Activated CD8-positive, alpha-beta memory T cell treated with anti-CD3 and anti-CD28 coated beads for 36 hours (primary cell): ENCODE measurements at regions not wholly inside any gene's neighbourhood (a gene's known extent, or its start where the extent isn't known, plus 50 kb on each side); places are given as distances from the start of the nearest gene placed in this dataset.

Experiments
- CTCF ChIA-PET: fragments of 350-600 bp; sonication (Branson Sonifier 250); formaldehyde crosslinking; loops from one replicate; lab custom pipeline; 2021; ENCODE audit warnings: antibody characterized with exemption; lab: Charles Lee
- POLR2A ChIA-PET: fragments of 350-600 bp; sonication (Branson Sonifier 250); formaldehyde crosslinking; loops from one replicate; lab custom pipeline; 2021; ENCODE audit warnings: antibody characterized with exemption; lab: Charles Lee

- POLR2A ChIA-PET: no interaction called here
- CTCF ChIA-PET: no interaction called here
Measured at GRCh38 chr2:203789618-203790017, 78.0 kb upstream of the CTLA4 start.

DNA sequence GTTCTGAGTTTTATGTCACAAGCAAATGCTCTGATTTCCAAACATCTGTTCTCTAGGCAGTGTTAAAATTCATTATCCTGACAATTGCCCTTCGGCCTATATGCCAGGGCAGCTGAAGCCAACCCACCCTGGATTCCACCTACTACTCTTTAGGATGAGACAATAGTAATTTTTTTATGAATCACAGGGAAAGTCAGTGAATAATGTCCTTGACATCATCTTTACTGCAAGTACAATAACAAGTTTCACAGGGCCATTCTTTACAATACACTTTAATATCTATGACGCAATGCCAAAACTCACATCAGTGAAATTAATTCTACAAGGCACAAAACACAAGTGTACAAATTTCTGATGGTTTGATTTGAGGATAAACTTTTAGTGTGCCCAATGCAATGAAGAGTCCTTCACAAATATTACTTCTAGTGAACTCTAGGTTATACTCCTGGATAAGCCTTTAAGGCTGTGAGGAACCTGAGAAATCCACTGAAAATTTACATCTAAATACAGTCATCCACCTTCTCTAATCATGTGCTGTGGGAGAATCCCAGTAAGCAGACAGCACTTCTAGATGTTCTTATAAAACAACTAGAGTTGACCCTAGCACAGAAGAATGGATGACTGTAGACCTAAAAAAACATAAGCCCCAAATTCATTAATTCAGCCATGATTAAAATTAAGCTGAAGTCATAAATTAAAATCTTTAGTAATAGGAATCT lies 77.3 kb upstream of the CTLA4 start:
- POLR2A ChIA-PET: no interaction called here
- CTCF ChIA-PET: no interaction called here

- CTCF ChIA-PET: no interaction called here
- POLR2A ChIA-PET: no interaction called here
Measured at GRCh38 chr2:203796248-203797010, 71.1 kb upstream of the CTLA4 start.

GRCh38 chr2:203797276-203797675 lies 70.3 kb upstream of the CTLA4 start:
- CTCF ChIA-PET: no interaction called here
- POLR2A ChIA-PET: no interaction called here

- POLR2A ChIA-PET: no interaction called here
- CTCF ChIA-PET: no interaction called here
Measured at GRCh38 chr2:203797712-203798111, 69.9 kb upstream of the CTLA4 start.

DNA sequence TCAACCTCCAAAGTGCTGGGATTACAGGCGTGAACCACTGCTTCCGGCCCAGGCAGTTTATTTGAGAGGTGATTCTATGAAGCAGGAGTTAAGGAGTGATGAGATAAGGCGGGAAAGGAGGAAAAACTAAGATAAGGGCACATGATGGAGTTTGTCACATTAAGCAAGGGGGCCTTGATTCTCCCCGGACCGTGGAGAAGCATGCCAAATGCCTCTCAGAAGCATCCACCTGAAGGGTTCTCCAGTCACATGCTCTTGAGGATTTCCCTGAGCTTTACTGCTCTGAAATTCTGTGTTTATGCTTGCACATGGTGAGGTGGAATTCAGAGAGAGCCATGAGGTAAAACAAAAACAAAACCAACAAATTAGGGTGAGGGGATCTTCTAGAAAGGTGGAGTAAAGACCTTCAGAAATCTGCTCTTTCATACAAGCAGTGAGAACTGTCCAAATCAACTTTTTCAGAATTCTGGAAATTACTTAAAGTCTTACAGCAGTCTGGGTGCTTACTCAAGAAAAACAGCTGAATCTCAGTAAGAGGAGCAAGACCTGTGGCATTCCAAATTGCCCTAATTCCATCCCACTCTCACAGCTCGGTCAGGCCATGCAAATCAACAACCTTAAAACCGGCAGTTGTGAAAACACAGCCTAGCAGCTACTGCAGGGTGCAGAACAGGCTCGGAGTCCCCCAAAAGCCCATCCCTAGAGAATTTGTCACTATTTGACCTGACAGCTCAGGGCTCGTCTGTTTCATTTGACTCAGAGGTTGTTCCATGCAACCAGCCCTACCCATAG lies 69.1 kb upstream of the CTLA4 start:
- POLR2A ChIA-PET: no interaction called here
- CTCF ChIA-PET: interaction anchor here (0.6 to 1.5 kb wide), 2 partner anchors 11 to 36 kb away, joined by 4 to 6 read pairs; no protein-coding TSS in a partner anchor

DNA sequence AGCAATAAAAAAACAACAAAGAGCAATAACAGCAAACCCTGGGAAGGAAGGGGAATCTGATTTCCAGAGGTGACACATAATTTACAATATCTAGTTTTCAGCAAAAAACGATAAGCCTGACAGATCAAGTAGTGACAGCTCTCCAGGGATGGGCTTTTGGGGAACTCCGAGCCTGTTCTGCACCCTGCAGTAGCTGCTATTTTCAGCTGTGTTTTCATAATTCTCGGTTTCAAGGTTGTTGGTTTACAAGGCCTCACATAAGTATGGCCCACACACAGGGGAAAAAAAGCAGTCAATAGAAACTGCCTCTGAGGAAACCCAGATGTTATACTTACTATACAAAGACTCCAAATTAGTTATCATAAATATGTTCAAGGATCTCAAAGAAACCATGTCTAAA lies 67.7 kb upstream of the CTLA4 start:
- ChIA-PET CTCF (interaction anchor here (0.7 to 1.5 kb wide), 3 partner anchors 10 to 31 kb away, joined by 3 to 6 read pairs (median 6); no protein-coding TSS in a partner anchor), POLR2A (interaction anchor here (0.6 kb wide), 1 partner anchor 787 kb away, joined by 3 read pairs; no protein-coding TSS in a partner anchor)

DNA sequence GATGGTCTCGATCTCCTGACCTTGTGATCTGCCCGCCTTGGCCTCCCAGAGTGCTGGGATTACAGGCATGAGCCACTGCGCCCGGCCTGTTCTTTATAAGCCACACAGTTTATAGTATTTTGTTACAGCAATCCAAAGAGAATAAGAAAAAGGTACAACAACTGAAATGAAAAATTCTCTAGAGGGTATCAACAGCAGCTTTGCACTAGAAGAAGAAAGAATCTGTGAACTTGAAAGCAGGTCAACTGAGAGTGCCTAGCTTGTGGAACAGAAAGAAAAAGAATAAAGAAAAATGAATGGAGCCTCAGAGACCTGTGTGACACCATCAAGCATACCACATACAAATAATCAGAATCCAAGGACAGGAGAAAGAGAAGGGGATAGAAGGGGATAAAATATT lies 66.8 kb upstream of the CTLA4 start:
- POLR2A ChIA-PET: no interaction called here
- CTCF ChIA-PET: no interaction called here

DNA sequence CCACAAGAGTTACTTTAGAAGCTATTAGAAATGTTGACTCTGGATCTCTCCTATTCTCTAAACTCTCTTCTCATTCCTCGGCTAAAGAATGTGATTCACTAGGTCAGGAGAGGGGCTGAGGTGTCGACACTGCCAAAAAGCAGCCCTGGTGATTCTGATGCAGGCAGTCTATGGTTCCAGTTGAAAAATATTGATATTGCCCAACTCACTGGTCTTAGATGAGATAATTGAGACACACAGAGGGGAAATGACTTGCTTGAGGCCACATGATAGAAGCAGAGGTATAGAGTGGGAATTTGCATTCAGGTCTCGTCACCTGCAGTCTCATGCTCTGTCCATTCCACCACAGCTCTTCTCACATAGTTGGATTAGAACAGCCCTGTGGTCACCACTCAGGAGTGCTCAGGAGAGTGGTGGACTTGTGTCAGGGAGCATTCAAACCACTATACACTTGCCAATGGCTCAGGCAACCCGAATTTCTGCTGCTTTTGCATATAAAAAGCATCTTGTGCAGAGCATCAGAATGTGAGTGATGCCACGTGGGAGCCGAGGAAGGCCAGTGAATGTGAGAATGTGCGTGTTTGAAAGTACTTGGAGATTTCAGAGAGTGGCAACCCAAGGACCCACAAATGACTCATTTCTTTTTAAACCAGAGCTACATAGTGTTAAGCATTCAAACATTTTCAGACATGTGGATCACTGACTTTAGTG lies 65.1 kb upstream of the CTLA4 start:
- CTCF ChIA-PET: interaction anchor here (1.2 to 1.7 kb wide), 3 partner anchors 13 to 62 kb away, joined by 3 to 4 read pairs (median 3); no protein-coding TSS in a partner anchor

DNA sequence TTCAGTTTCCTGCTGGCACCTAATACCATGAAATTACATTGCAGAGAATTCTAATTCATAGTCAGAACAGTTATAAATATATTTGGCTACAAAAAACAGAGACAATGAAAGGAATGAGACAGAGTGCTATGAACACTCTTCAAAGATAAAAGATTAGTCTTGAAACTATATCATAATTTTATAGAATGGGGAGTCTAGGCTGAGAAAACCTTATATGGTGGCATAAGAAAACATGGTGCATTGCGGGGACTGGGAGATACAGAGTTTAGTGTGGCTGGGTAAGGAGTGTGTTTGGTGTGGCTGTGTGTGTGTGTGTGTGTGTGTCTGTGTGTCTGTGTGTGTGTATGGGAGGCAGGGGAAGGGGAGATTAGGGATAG lies 64.5 kb upstream of the CTLA4 start:
- ChIA-PET POLR2A (interaction anchor here (0.7 to 2.2 kb wide), 4 partner anchors 9 to 71 kb away, joined by 3 to 8 read pairs (median 3); no protein-coding TSS in a partner anchor), CTCF (interaction anchor here (1.6 to 1.7 kb wide), 2 partner anchors 12 to 62 kb away, joined by 3 to 4 read pairs; no protein-coding TSS in a partner anchor)

More for the DNA sequence above, 65.1 kb upstream of the CTLA4 start:
- POLR2A ChIA-PET: interaction anchor here (0.8 to 2.2 kb wide), 3 partner anchors 9 to 69 kb away, joined by 3 to 8 read pairs (median 3); no protein-coding TSS in a partner anchor

GRCh38 chr2:203804070-203804469 lies 63.5 kb upstream of the CTLA4 start:
- POLR2A ChIA-PET: interaction anchor here (0.5 to 2.2 kb wide), 3 partner anchors 8 to 74 kb away, joined by 3 to 8 read pairs (median 3); no protein-coding TSS in a partner anchor
- CTCF ChIA-PET: interaction anchor here (0.9 kb wide), 1 partner anchor 40 kb away, joined by 3 read pairs; no protein-coding TSS in a partner anchor

DNA sequence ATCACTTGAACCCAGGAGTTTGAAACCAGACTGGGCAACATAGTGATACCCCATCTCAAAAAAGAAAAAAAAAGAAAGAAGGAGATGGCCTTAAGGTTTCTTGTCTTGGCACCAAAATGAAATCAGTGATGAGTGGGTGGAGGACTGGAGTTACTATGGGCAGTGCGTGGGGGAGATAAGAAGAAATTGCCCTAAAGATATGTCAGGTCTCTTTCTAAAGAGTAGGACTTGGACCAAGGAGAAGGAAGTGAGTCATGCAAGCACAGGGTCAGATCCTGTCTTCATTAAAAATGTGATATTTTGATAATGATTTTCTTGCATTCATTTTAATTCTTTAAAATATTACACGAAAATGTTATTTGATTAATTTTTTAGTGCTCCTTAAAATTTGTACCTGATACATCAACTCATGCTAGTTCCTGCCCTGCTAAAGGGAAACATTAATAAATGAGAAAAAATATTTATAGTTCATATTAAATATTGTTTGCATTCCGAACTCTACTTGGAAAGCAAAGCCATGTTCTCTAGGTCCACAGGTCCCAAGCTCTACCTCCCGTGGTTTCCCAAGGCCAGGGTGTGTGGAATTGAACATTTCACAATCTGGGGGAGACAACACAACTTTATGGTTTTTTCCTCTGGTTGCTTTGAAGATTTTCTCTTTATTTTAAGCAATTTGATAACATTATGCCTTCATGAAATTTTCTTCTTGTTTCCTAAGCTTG lies 62.6 kb upstream of the CTLA4 start:
- CTCF ChIA-PET: no interaction called here
- POLR2A ChIA-PET: interaction anchor here (0.5 to 0.6 kb wide), 2 partner anchors 65 to 1505 kb away, joined by 3 to 8 read pairs; no protein-coding TSS in a partner anchor

DNA sequence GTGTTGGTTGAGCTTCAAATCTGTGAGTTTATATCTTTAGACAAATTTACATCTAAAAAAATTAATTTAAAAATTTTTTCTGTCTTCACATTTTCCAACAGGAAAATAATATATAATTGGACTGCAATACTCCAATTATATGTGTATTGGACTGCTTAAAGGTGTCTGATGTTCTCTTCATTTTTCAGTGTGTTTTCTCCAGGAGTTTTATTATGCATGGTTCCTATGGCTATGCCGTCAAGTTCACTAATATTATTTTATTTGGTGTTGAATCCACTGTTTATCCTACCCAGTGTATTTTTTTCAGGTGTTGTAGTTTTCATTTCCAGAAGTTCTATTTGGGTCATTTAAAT lies 62.1 kb upstream of the CTLA4 start:
- CTCF ChIA-PET: no interaction called here

DNA sequence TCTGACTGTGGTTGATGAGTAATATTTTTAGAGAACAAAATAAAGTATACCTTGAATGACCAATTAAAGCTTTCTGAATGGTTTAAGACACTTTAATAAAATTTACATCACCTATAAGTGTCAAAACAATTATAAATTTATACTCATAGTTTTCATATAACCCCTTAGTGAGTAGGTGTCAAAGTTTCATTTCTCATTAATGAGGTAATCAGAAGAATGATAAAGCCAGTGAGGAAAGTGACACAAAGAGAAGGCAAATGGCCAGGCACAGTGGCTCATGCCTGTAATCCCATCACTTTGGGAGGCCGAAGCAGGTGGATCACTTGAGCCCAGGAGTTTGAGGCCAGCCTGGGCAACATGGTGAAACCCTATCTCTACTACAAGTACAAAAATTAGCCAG lies 60.8 kb upstream of the CTLA4 start:
- CTCF ChIA-PET: no interaction called here
- POLR2A ChIA-PET: no interaction called here

More for the DNA sequence above, 62.1 kb upstream of the CTLA4 start:
- POLR2A ChIA-PET: interaction anchor here (0.6 kb wide), 1 partner anchor 1506 kb away, joined by 8 read pairs; no protein-coding TSS in a partner anchor

DNA sequence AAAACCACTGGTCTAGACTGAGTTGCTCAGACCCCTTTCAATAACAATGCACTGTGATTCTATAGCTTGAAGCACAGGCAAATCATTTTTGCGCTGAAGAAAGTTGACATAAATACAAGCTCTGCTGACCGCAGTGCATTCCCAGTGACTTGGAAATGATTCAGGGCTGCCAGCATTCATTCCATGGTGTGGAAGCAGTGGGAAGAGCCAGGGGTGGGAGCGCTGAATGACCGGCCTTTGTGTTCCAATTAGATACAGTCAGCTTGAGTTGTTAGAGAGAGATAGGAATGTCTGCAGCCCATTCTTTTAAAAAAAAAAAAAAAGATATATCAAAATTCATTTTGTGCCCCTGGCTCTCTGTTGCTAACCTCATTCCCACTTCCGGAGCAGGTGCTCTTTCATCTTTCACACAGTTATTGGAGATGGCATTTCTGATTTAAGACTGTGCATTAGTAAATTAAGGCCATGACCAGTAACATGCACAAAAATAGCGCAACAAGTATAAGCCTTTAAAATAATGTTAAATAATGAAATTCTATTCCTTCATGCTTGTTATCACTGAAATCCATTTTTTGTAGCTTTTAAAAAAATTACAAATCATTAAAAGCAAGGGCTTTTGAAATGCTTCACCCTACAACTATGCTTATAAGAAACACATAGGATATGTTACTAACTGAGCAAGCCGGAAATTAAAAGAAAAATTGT lies 59.4 kb upstream of the CTLA4 start:
- ChIA-PET POLR2A (no interaction called here), CTCF (interaction anchor here (1.2 to 2.2 kb wide), 2 partner anchors 9 to 113 kb away, joined by 3 to 6 read pairs; no protein-coding TSS in a partner anchor)

GRCh38 chr2:203809084-203809521 lies 58.5 kb upstream of the CTLA4 start:
- CTCF ChIA-PET: interaction anchor here (1.4 to 2.2 kb wide), 2 partner anchors 10 to 91 kb away, joined by 3 to 6 read pairs; no protein-coding TSS in a partner anchor
- POLR2A ChIA-PET: interaction anchor here (0.9 to 1.4 kb wide), 2 partner anchors 65 to 69 kb away, joined by 3 to 4 read pairs; no protein-coding TSS in a partner anchor
